Gastroesophageal sphincter (tissue), 4 donors: ENCODE measurements at regions not wholly inside any gene's neighbourhood (a gene's known extent, or its start where the extent isn't known, plus 50 kb on each side); places are given as distances from the start of the nearest gene placed in this dataset.

ENCODE experiments used
- ATAC-seq: fragments of 150-250 bp; one replicate; pipeline ENCODE4 v1.9.1; 2016; ENCODE audit warnings: mild to moderate bottlenecking, moderate library complexity
- H3K27ac ChIP-seq, 4 donors: fragments of 200-600 bp; sonication (generic) in 3 of 4; 1 replicate in 3 of 4; 2 replicates in 1 of 4; pipeline ENCODE4 v1.5.1; 2016 to 2019
- H3K27me3 ChIP-seq: fragments of 200-600 bp; sonication (generic); one replicate; pipeline ENCODE4 v1.5.1; 2019
- H3K36me3 ChIP-seq, 2 donors: fragments of 200-600 bp; sonication (generic); one replicate each; pipeline ENCODE4 v1.5.1; 2019; ENCODE audit warnings: control low read depth in 1 of 2
- H3K4me1 ChIP-seq, 3 donors: fragments of 200-600 bp; sonication (generic); 1 replicate in 2 of 3; 2 replicates in 1 of 3; pipeline ENCODE4 v1.5.1; 2016 to 2019; ENCODE audit warnings: control low read depth in 2 of 3
- H3K4me3 ChIP-seq, 2 donors: fragments of 200-600 bp; sonication (generic); one replicate each; pipeline ENCODE4 v1.5.1; 2019; ENCODE audit warnings: mild to moderate bottlenecking in 1 of 2, moderate library complexity in 1 of 2
- H3K9me3 ChIP-seq, 3 donors: fragments of 200-600 bp; sonication (generic); one replicate each; pipeline ENCODE4 v1.5.1; 2017 to 2019; ENCODE audit warnings: control low read depth in 2 of 3
- EP300 ChIP-seq: sonication (generic); formaldehyde crosslinking; IDR thresholded peaks from one replicate; pipeline ENCODE4 v1.6.1; 2017; ENCODE audit warnings: antibody characterized with exemption, mild to moderate bottlenecking
- POLR2A ChIP-seq, 2 donors: fragments of 450-650 bp; IDR thresholded peaks; one replicate each; pipeline ENCODE4 v1.6.1; 2017; ENCODE audit warnings: antibody characterized with exemption in 2 of 2, mild to moderate bottlenecking in 2 of 2, moderate library complexity in 1 of 2
- POLR2AphosphoS5 ChIP-seq: sonication (generic); formaldehyde crosslinking; IDR thresholded peaks from one replicate; pipeline ENCODE4 v1.6.1; 2017; ENCODE audit warnings: antibody characterized with exemption
- WGBS, 2 donors: methylation state at CpG; one replicate each; pipeline ENCODE4 v1.1.5; 2018; ENCODE audit warnings: low coverage in 1 of 2; 5-methylcytosine and 5-hydroxymethylcytosine counted together
- TF ChIP-seq, protein P1 (sequence below), 4 experiments: fragments of 200-600 bp in 2 of 4; fragments of 450-650 bp in 2 of 4; sonication (generic) in 1 of 4; IDR thresholded peaks; one replicate each; pipeline ENCODE4 v1.5.1; 2017 to 2019; ENCODE audit warnings: antibody characterized with exemption in 4 of 4, mild to moderate bottlenecking in 2 of 4, moderate library complexity in 2 of 4

DNA sequence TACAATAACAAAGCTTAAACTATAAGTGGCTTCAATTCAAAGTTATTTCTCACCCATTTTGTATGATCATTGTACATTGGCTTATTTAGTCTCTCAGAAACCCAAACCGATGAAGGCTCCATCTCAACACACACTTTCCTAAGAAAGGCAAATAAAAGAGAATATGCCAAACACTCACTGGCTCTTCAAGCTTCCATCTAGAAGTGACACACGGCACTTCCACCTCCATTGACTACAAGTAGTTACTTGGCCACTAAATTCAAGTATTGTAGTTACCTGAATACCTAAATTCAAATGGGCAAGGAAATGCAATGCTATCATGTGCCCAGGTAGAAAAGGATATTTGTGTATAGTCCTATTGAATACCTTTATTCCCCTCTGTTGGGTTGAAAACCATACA lies 170.6 kb downstream of the OGFRL1 start:
- no peaks in the 10 kb centered on the region for H3K36me3 ChIP-seq
- H3K4me3 ChIP-seq = no peak overlapping the region
- WGBS, 2 donors = 90 to 100% methylated on average over 2 of the region's 2 CpGs
- peaks cover 0 to 3% (median 0%) of the 10 kb centered on the region in 3 donors for H3K9me3 ChIP-seq
- no peaks in the 10 kb centered on the region for H3K4me1 ChIP-seq
- no peak for ATAC-seq
- H3K27me3 ChIP-seq = no peaks in the 10 kb centered on the region
- no peak overlapping the region for H3K27ac ChIP-seq
- no peak for TF ChIP-seq EP300
- no peak for TF ChIP-seq POLR2AphosphoS5
- TF ChIP-seq, protein P1, sequence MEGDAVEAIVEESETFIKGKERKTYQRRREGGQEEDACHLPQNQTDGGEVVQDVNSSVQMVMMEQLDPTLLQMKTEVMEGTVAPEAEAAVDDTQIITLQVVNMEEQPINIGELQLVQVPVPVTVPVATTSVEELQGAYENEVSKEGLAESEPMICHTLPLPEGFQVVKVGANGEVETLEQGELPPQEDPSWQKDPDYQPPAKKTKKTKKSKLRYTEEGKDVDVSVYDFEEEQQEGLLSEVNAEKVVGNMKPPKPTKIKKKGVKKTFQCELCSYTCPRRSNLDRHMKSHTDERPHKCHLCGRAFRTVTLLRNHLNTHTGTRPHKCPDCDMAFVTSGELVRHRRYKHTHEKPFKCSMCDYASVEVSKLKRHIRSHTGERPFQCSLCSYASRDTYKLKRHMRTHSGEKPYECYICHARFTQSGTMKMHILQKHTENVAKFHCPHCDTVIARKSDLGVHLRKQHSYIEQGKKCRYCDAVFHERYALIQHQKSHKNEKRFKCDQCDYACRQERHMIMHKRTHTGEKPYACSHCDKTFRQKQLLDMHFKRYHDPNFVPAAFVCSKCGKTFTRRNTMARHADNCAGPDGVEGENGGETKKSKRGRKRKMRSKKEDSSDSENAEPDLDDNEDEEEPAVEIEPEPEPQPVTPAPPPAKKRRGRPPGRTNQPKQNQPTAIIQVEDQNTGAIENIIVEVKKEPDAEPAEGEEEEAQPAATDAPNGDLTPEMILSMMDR (IDR thresholded peaks at IDR 0.05) = no peak
- TF ChIP-seq POLR2A (IDR thresholded peaks at IDR 0.05) = no peak

DNA sequence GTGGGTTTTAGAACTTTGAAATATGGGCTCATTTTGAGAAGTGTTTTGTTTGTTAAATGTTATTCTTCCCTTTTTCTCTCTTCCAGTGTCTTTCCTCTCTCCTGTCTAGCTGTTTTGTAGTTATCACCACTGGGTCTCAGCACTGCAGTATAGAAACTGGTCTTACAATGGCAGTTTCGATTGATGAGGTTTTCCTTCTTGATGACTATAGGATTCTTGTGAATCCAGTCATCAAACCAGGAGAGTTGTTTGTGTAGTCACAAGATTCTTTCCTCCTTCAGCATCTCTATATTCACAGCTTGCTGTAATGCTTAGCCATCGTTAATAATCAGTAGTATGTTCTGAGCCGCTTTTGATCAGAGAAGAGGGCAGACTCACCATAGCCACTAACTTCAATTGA lies 172.3 kb downstream of the OGFRL1 start:
- H3K9me3 ChIP-seq = peaks cover 0 to 19% (median 0%) of the 10 kb centered on the region in 3 donors
- no peaks in the 10 kb centered on the region for H3K4me1 ChIP-seq
- TF ChIP-seq POLR2AphosphoS5 (no peak), POLR2A (IDR thresholded peaks at IDR 0.05) (no peak), EP300 (no peak)
- TF ChIP-seq, protein P1 (IDR thresholded peaks at IDR 0.05) = no peak
- H3K36me3 ChIP-seq = no peaks in the 10 kb centered on the region
- no peaks in the 10 kb centered on the region for H3K27me3 ChIP-seq
- WGBS, 2 donors = 89 to 100% methylated on average over 2 to 3 of the region's 3 CpGs
- ATAC-seq = no peak
- no peak overlapping the region for H3K4me3 ChIP-seq
- H3K27ac ChIP-seq = no peak overlapping the region

DNA sequence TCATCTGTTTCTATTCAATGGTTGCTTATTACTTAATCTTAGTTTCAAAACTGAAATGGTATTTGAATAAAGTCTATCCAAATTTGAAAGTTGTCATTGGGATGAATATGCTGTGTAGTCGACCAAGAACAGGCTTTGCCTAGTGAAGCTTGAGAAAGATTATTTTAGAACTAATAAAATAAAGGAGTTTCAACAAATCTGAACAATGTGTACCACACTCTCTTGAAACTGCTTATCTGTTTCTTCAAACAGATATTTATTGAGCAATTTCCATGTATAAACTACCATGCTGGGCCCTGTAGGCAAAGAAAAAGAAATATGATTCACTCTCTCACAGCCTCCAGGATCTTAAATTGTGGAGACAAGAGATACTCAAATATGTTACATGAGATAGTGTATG lies 174.4 kb downstream of the OGFRL1 start:
- H3K27me3 ChIP-seq = no peaks in the 10 kb centered on the region
- no peaks in the 10 kb centered on the region for H3K36me3 ChIP-seq
- 40 to 56% methylated on average over 1 of the region's 1 CpG for WGBS, 2 donors
- no peak overlapping the region for H3K4me3 ChIP-seq
- H3K4me1 ChIP-seq = no peaks in the 10 kb centered on the region
- no peak for TF ChIP-seq POLR2AphosphoS5
- TF ChIP-seq, protein P1 (IDR thresholded peaks at IDR 0.05) = no peak
- TF ChIP-seq POLR2A (IDR thresholded peaks at IDR 0.05) = no peak
- no peak for TF ChIP-seq EP300
- H3K27ac ChIP-seq = no peak overlapping the region
- peaks cover 0 to 19% (median 0%) of the 10 kb centered on the region in 3 donors for H3K9me3 ChIP-seq
- peak; percentile 55 for ATAC-seq

DNA sequence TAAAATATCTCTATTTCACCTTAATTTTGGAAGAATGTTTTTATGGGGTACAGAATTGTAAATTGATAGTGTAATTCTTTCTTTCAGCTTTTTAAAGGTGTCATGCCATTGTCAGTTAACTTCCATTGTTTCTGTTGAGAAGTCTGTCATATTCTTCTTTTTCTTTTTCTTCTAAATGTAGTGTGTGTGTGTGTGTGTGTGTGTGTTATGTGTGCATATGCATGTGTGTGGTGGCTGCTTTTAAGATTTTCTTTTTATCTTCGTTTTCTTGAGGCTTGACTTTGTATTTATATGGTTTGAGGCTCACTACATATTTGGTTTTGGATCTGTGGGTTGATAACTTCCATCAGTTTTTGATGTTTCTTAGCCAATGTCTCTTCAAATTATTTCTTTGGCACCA lies 176.5 kb downstream of the OGFRL1 start:
- WGBS, 2 donors = 58 to 83% methylated on average over 1 of the region's 1 CpG
- peaks cover 4 to 16% (median 6%) of the 10 kb centered on the region in 3 donors for H3K4me1 ChIP-seq
- ATAC-seq = no peak

DNA sequence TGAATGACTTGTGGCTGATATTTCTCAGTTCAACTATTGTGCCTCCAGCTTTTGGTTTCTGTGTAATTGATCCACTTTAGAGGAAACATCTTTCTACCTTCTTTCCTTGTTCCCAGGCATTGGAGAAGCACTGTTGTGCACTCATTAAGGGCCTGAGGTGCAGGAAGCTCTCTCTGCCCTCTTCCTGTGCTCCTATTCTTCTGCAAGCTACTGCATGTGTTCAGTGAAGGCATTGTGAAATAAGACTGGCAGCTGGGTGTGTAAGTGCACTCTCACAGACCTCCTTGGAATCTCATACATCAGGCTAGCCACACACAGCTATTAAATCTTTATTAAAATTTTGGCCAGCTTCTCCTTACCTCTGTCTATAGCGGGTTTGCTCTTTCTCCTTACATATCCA lies 177.8 kb downstream of the OGFRL1 start:
- WGBS, 2 donors = 88% methylated on average over 1 of the region's 1 CpG
- TF ChIP-seq POLR2AphosphoS5 (no peak), POLR2A (IDR thresholded peaks at IDR 0.05) (no peak), EP300 (no peak)
- TF ChIP-seq, protein P1 (IDR thresholded peaks at IDR 0.05) = no peak
- H3K4me1 ChIP-seq = peaks cover 4 to 16% (median 6%) of the 10 kb centered on the region in 3 donors
- H3K36me3 ChIP-seq = no peaks in the 10 kb centered on the region
- no peaks in the 10 kb centered on the region for H3K27me3 ChIP-seq
- no peak overlapping the region for H3K4me3 ChIP-seq
- no peak for ATAC-seq
- no peak overlapping the region for H3K27ac ChIP-seq
- H3K9me3 ChIP-seq = peaks cover 0 to 19% (median 0%) of the 10 kb centered on the region in 3 donors

More for the DNA sequence above, 176.5 kb downstream of the OGFRL1 start:
- H3K27ac ChIP-seq = no peak overlapping the region
- no peaks in the 10 kb centered on the region for H3K27me3 ChIP-seq
- TF ChIP-seq EP300 (no peak), POLR2AphosphoS5 (no peak), POLR2A (IDR thresholded peaks at IDR 0.05) (no peak)
- TF ChIP-seq, protein P1 (IDR thresholded peaks at IDR 0.05) = no peak
- H3K36me3 ChIP-seq = no peaks in the 10 kb centered on the region
- H3K9me3 ChIP-seq = peaks cover 0 to 19% (median 0%) of the 10 kb centered on the region in 3 donors
- H3K4me3 ChIP-seq = no peak overlapping the region
